Pancreas (tissue), 10 donors: ENCODE measurements at regions not wholly inside any gene's neighbourhood (a gene's known extent, or its start where the extent isn't known, plus 50 kb on each side); places are given as distances from the start of the nearest gene placed in this dataset.
A peak's percentile ranks its signal among the peaks of the same experiment; 100 is the strongest.

Experiments used
- ATAC-seq, 4 donors: fragments of 200-7000 bp; cut with Tn5 transposase; one replicate each; pipeline versions ENCODE4 v1.8.0 to v1.9.1; 2020; ENCODE audit warnings: mild to moderate bottlenecking in 4 of 4, moderate library complexity in 4 of 4
- DNase-seq, 6 donors: peaks; one replicate each; pipeline ENCODE4 v3.0.0-alpha.2; 2020
- FAIRE-seq: peaks from 2 replicates; lab custom pipeline; 2012; peaks lifted over from hg19 to GRCh38; lab: Jason Lieb, UNC
- H3K27ac ChIP-seq, 4 donors: fragments of 200-600 bp; sonication (generic); 1 replicate in 3 of 4; 2 replicates in 1 of 4; pipeline versions ENCODE4 v1.5.0 to v1.8.0; 2020
- H3K27me3 ChIP-seq, 4 donors: fragments of 200-600 bp; one replicate each; pipeline ENCODE4 v1.8.0; 2021
- H3K36me3 ChIP-seq, 3 donors: fragments of 200-600 bp; sonication (generic) in 1 of 3; one replicate each; pipeline versions ENCODE4 v1.5.0 to v1.8.0; 2020 to 2021
- H3K4me1 ChIP-seq, 3 donors: fragments of 200-600 bp; one replicate each; pipeline ENCODE4 v1.8.0; 2021
- H3K4me3 ChIP-seq, 4 donors: fragments of 200-600 bp; sonication (generic) in 2 of 4; one replicate each; pipeline versions ENCODE4 v1.5.0 to v1.8.0; 2020 to 2021
- H3K9me3 ChIP-seq, 4 donors: fragments of 200-600 bp; one replicate each; pipeline ENCODE4 v1.8.0; 2021
- CTCF ChIP-seq, 4 donors: fragments of 200-600 bp; sonication (generic) in 3 of 4; IDR thresholded peaks; one replicate each; pipeline versions ENCODE4 v1.5.0 to v1.8.0; 2021; ENCODE audit warnings: antibody characterized with exemption in 4 of 4
- WGBS, 2 donors: extraction: QIAGEN DNeasy Blood & Tissue Kit; methylation state at CpG; one replicate each; pipeline ENCODE4 v1.1.7; 2013; 5-methylcytosine and 5-hydroxymethylcytosine counted together
- intact Hi-C, 3 donors: fragments of 100-400 bp; cut with DNase I; formaldehyde crosslinking; loops; one replicate each; pipeline versions ENCODE4 v1.11.1 to v1.14.2; 2022
- donor health status: healthy with polysubstance abuse.
- donor health status: DM: no; HTN: no; CAD: no; lungs with moderate emphysema.
- donor health status: DM: no; HTN: no; CAD: no.
- donor health status: control.
- donor health status: control.
- donor health status: Bipolar disorder and iron deficiency.
- donor health status: DM: yes; HTN: yes; CAD: no.
- donor health status: DM: no; HTN: no; CAD: no.
- donor health status: DM: no; HTN: no; CAD: no.
- donor health status: DM: yes; HTN: yes; CAD: no.

GRCh38 chr6:4398791-4399190 lies 263.4 kb upstream of the ECI2 start:
- intact Hi-C loops, result no loop called here
- no peak for FAIRE-seq
- WGBS, 2 donors, result 80 to 82% methylated on average over 3 of the region's 3 CpGs
- Histone ChIP-seq H3K9me3 (no peaks in the 10 kb centered on the region), H3K27me3 (no peaks in the 10 kb centered on the region), H3K4me3 (no peak overlapping the region), H3K36me3 (no peaks in the 10 kb centered on the region), H3K27ac (no peak overlapping the region), H3K4me1 (no peaks in the 10 kb centered on the region)
- no peak for DNase-seq
- no peak for TF ChIP-seq CTCF (IDR thresholded peaks at IDR 0.05)
- ATAC-seq, result no peak

GRCh38 chr6:4397307-4397706 lies 261.9 kb upstream of the ECI2 start:
- no peak for FAIRE-seq
- no peak overlapping the region for H3K4me3 ChIP-seq
- peak in 1 of 4 donors; percentile 43 for ATAC-seq
- intact Hi-C loops, result no loop called here
- no peaks in the 10 kb centered on the region for H3K27me3 ChIP-seq
- no peak for DNase-seq
- no peak for TF ChIP-seq CTCF (IDR thresholded peaks at IDR 0.05)
- no peaks in the 10 kb centered on the region for H3K9me3 ChIP-seq
- no peak overlapping the region for H3K27ac ChIP-seq
- no peaks in the 10 kb centered on the region for H3K36me3 ChIP-seq
- WGBS, 2 donors, result 39 to 42% methylated on average over 5 of the region's 5 CpGs
- no peaks in the 10 kb centered on the region for H3K4me1 ChIP-seq

- DNase-seq (no peak), FAIRE-seq (no peak), ATAC-seq (no peak)
- TF ChIP-seq CTCF (IDR thresholded peaks at IDR 0.05), result no peak
- H3K27ac ChIP-seq, result no peak overlapping the region
- no peaks in the 10 kb centered on the region for H3K36me3 ChIP-seq
- H3K4me1 ChIP-seq, result no peaks in the 10 kb centered on the region
- 63 to 70% methylated on average over 2 of the region's 2 CpGs for WGBS, 2 donors
- H3K27me3 ChIP-seq, result no peaks in the 10 kb centered on the region
- H3K4me3 ChIP-seq, result no peak overlapping the region
- intact Hi-C loops, result no loop called here
- H3K9me3 ChIP-seq, result no peaks in the 10 kb centered on the region
These were observed 260.7 kb upstream of the ECI2 start for GRCh38 chr6:4396044-4396443.

GRCh38 chr6:4395386-4395785 lies 260.0 kb upstream of the ECI2 start:
- DNase-seq (no peak), FAIRE-seq (no peak), ATAC-seq (no peak)
- Histone ChIP-seq H3K4me3 (no peak overlapping the region), H3K9me3 (no peaks in the 10 kb centered on the region), H3K4me1 (no peaks in the 10 kb centered on the region), H3K27ac (no peak overlapping the region), H3K27me3 (no peaks in the 10 kb centered on the region), H3K36me3 (no peaks in the 10 kb centered on the region)
- TF ChIP-seq CTCF (IDR thresholded peaks at IDR 0.05), result no peak
- intact Hi-C loops, result no loop called here
- WGBS, 2 donors, result 87 to 90% methylated on average over 1 of the region's 1 CpG

GRCh38 chr6:4394786-4395185 lies 259.4 kb upstream of the ECI2 start:
- Histone ChIP-seq H3K4me1 (no peaks in the 10 kb centered on the region), H3K9me3 (no peaks in the 10 kb centered on the region), H3K4me3 (no peak overlapping the region), H3K27ac (no peak overlapping the region), H3K27me3 (no peaks in the 10 kb centered on the region), H3K36me3 (no peaks in the 10 kb centered on the region)
- TF ChIP-seq CTCF (IDR thresholded peaks at IDR 0.05), result no peak
- DNase-seq (no peak), FAIRE-seq (no peak), ATAC-seq (no peak)
- intact Hi-C loops, result no loop called here
- WGBS, 2 donors, result 40 to 42% methylated on average over 4 of the region's 4 CpGs
